Astrocyte of the spinal cord (primary cell): ENCODE measurements at regions not wholly inside any gene's neighbourhood (a gene's known extent, or its start where the extent isn't known, plus 50 kb on each side); places are given as distances from the start of the nearest gene placed in this dataset.

Source experiments
- DNase-seq: peaks from one replicate; pipeline ENCODE4 v3.0.0; 2011; ENCODE audit warnings: low read depth, low spot score
- H3K4me3 ChIP-seq: 2 replicates; pipeline ENCODE4 v1.5.1; 2011; ENCODE audit warnings: low read depth, mild to moderate bottlenecking, low read length, moderate library complexity
- CTCF ChIP-seq: IDR thresholded peaks from 2 replicates; pipeline ENCODE4 v1.5.1; 2012; ENCODE audit warnings: low read depth, mild to moderate bottlenecking, low read length, inconsistent platforms
- in situ Hi-C: cut with HindIII; loops from 2 replicates; pipeline ENCODE4 v1.10.0; 2017; ENCODE audit warnings: low sequenced_read_pairs

DNA sequence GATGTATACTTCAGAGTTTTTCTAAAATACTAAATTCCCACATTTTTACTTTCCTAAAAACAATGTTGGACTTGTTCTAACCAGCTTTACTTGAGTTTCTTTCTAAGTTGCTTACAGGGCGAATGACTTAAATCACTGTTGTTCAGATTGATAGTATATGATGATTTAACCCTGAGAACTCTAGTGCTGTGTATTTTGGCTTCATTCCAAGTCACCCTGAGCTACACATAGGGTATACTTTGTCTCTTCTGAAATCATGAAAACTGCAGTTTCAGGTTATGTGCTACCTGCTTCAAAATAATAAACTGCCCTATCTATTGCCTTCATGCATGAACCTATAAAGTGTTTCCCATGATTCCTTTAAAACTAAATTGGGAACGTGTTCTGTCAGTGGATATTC is 162.5 kb upstream of the PDE3A start:
- peak; percentile 11 for DNase-seq
- in situ Hi-C loops = no loop called here
- no peak for TF ChIP-seq CTCF
- no peak overlapping the region for H3K4me3 ChIP-seq

DNA sequence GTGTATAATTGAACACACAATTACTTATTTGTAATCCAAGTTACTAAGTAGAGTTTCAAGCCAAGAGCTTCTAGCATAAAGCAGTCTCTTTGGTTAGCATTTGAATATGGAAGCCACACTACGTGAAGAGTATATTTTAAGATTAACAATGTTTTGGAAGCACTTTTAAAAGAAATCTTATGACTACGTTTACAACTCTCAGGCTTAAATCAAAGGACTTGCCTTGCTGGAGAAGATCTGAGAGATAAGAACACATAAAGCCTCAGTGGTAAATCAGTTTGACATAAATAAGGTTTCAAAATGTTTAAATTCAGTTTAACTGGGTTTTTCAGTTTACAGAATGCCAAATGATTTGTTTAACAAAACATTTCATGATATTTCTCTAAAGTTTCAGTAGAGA is 161.9 kb upstream of the PDE3A start:
- DNase-seq = no peak
- no peak overlapping the region for H3K4me3 ChIP-seq
- in situ Hi-C loops = no loop called here
- no peak for TF ChIP-seq CTCF

GRCh38 chr12:20210621-20211215 is 157.6 kb upstream of the PDE3A start:
- H3K4me3 ChIP-seq = no peak overlapping the region
- in situ Hi-C loops = no loop called here
- TF ChIP-seq CTCF = no peak

DNA sequence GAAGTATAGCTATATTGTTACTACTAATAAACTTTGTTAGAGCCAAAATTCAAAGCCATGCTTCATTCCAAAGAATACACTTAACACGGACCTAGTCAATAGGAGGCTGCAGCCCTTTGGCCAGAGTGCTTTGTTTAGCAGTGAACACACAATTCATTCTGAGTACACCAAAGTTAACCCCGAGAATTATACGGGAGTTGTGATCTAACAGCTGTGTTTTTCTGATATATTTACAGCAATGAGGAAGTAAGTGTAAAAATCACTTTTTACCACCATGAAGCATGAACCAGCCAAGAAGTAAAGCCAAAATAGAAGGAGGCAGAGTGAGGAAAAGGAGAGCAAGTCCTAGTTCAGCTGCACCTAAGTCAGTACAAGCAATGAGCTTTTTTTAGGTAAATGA is 156.8 kb upstream of the PDE3A start:
- in situ Hi-C loops = no loop called here

More at GRCh38 chr12:20210621-20211215, 157.6 kb upstream of the PDE3A start:
- no peak for DNase-seq

GRCh38 chr12:20211981-20212421 is 156.3 kb upstream of the PDE3A start:
- no peak for TF ChIP-seq CTCF
- in situ Hi-C loops = no loop called here
- DNase-seq = peak; percentile 75
- no peak overlapping the region for H3K4me3 ChIP-seq

More for the DNA sequence above, 156.8 kb upstream of the PDE3A start:
- DNase-seq = peak; percentile 15
- H3K4me3 ChIP-seq = no peak overlapping the region
- no peak for TF ChIP-seq CTCF

GRCh38 chr12:20212658-20213555 is 155.4 kb upstream of the PDE3A start:
- no peak for TF ChIP-seq CTCF
- DNase-seq = peak; percentile 100
- in situ Hi-C loops = no loop called here
- H3K4me3 ChIP-seq = no peak overlapping the region
